ENCODE measurements at regions not wholly inside any gene's neighbourhood (a gene's known extent, or its start where the extent isn't known, plus 50 kb on each side); places are given as distances from the start of the nearest gene placed in this dataset.

DNA sequence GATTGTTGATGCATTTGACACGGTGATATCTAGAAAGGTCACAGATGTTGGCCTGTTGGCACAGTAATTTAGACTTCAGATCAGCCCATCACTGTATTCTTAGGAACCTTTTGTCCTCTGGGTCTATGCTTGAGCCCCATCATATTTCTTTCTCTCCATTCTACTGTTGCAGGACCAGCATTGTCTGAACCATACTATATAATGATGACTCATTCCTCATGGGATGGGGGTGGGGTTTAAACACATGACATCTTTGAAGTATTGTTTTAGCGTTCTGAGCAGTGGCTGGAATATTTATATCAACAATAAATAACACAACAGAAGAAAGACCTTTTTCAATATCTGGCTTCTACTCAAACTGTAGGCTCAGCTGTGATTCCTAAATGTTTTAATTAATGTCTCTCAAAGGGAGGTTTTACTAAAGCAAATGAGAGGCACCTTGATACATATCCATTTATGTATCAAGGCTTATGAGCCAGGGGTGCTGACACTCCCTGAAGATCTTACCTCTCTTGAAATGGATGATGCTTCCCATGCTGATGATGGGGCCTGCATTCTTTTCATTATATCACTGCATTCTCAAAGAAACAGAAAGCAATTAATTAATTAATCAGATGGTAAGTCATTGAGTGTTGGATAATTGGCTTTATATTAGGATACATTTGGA, 379.0 kb upstream of the GOT2 start:
- FAIRE-seq (no peak), DNase-seq (ENCODE audit: low read depth, low spot score) (no peak), ATAC-seq (no peak)
- Histone ChIP-seq H3K4me1 (ENCODE audit: control insufficient read depth, insufficient read depth, low read length) (no peaks in the 10 kb centered on the region), H3K4me3 (no peak overlapping the region), H3K79me2 (ENCODE audit: control insufficient read depth, insufficient read depth, low read length) (no peaks in the 10 kb centered on the region), H3K9ac (ENCODE audit: control insufficient read depth, insufficient read depth, low read length) (no peak overlapping the region), H4K20me1 (ENCODE audit: control insufficient read depth, insufficient read depth) (no peaks in the 10 kb centered on the region), H3K36me3 (ENCODE audit: control insufficient read depth in 2 of 2, insufficient read depth in 2 of 2, low read length in 1 of 2) (no peaks in the 10 kb centered on the region), H3K27ac (ENCODE audit: control insufficient read depth, insufficient read depth) (no peak overlapping the region), H3K4me2 (ENCODE audit: control insufficient read depth, insufficient read depth) (no peak overlapping the region), H3K27me3 (replicated peaks in 1 of 2; ENCODE audit: control insufficient read depth in 2 of 2, insufficient read depth in 2 of 2, low read length in 1 of 2) (no peaks in the 10 kb centered on the region), H3K9me3 (replicated peaks; ENCODE audit: control insufficient read depth, insufficient read depth, low read length) (no peaks in the 10 kb centered on the region), H2AFZ (ENCODE audit: control insufficient read depth, low read depth, low read length) (no peak overlapping the region)
- SMC1A ChIA-PET (ENCODE audit: uncharacterized antibody, unreplicated experiment): no interaction called here
- POLR2A ChIA-PET: interaction anchor here (0.6 kb wide), 1 partner anchor 12 kb away, joined by 7 read pairs; no protein-coding TSS in a partner anchor
- in situ Hi-C loops (cut with MboI): no loop called here
- BruUV-seq (replicated peaks): no TSS peak
- TF ChIP-seq SUPT20H (IDR thresholded peaks at IDR 0.05; ENCODE audit: borderline replicate concordance, control insufficient read depth, low read depth, low read length) (no peak), USF1 (IDR thresholded peaks at IDR 0.05; ENCODE audit: borderline replicate concordance, extremely low read length, insufficient read depth, low read depth, low read length) (no peak), SIX5 (IDR thresholded peaks at IDR 0.05; ENCODE audit: low read depth, low read length, severe bottlenecking) (no peak), YBX1 (IDR thresholded peaks at IDR 0.05) (no peak), RUNX3 (IDR thresholded peaks at IDR 0.05; ENCODE audit: low read length) (no peak), IKZF1 (conservative IDR thresholded peaks at IDR 0.05) (no peak)
- TF ChIP-seq, protein P1, sequence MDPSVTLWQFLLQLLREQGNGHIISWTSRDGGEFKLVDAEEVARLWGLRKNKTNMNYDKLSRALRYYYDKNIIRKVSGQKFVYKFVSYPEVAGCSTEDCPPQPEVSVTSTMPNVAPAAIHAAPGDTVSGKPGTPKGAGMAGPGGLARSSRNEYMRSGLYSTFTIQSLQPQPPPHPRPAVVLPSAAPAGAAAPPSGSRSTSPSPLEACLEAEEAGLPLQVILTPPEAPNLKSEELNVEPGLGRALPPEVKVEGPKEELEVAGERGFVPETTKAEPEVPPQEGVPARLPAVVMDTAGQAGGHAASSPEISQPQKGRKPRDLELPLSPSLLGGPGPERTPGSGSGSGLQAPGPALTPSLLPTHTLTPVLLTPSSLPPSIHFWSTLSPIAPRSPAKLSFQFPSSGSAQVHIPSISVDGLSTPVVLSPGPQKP (IDR thresholded peaks at IDR 0.05; ENCODE audit: low read depth, low read length): no peak
- 0% methylated on average over 2 of the region's 2 CpGs for WGBS (ENCODE audit: insufficient coverage, insufficient replicate concordance, low lambda C conversion rate, missing lambda C conversion rate)
- RAD21 ChIA-PET (ENCODE audit: unreplicated experiment): no interaction called here
- CTCF ChIA-PET: interaction anchor here (0.7 kb wide), 1 partner anchor 84 kb away, joined by 3 read pairs; no protein-coding TSS in a partner anchor
- intact Hi-C loops (cut with micrococcal nuclease; ENCODE audit: unreplicated experiment): no loop called here
